NOMO-1 treated with DMSO at 0.1 percent for 48 hours (cell line): ENCODE measurements at regions not wholly inside any gene's neighbourhood (a gene's known extent, or its start where the extent isn't known, plus 50 kb on each side); places are given as distances from the start of the nearest gene placed in this dataset.
A peak's percentile ranks its signal among the peaks of the same experiment; 100 is the strongest.

ENCODE experiments used
- DNase-seq: peaks from one replicate; lab custom pipeline; 2025; ENCODE audit not compliant: unreplicated experiment; lab: John Stamatoyannopoulos, UW

GRCh38 chr1:29900712-29901111 is 664.4 kb downstream of the PTPRU start:
- no peak for DNase-seq

DNA sequence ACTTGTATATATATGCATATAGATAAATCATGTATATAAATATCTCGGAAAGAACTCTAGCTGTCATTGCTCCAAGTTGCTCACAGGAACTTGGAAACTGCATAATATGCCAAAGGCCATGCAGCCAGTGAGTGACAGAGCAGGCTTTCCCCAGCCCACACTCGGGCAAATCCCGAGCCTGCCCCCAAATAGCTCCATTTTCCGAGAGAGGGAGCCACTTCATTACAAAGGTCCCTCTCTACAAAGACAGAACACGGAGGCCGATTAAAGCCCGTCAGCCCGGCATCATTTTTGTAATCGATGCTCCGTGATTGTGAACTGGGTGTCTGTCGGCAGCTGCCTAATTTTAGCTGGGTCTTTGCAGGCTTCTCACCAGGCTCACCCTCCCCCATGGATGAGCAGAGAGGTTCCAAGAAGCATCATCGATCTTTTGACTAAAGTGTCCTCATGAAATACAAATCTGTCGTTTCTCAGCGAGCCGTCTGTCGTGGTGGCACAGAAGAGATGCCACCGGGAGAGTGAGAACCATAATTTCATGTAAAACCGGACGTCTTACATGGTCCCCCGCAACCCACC is 663.9 kb downstream of the PTPRU start:
- no peak for DNase-seq

- no peak for DNase-seq
Observed at GRCh38 chr1:29896791-29897714, 660.7 kb downstream of the PTPRU start.

- no peak for DNase-seq
Observed at GRCh38 chr1:29896300-29896699, 660.0 kb downstream of the PTPRU start.

DNA sequence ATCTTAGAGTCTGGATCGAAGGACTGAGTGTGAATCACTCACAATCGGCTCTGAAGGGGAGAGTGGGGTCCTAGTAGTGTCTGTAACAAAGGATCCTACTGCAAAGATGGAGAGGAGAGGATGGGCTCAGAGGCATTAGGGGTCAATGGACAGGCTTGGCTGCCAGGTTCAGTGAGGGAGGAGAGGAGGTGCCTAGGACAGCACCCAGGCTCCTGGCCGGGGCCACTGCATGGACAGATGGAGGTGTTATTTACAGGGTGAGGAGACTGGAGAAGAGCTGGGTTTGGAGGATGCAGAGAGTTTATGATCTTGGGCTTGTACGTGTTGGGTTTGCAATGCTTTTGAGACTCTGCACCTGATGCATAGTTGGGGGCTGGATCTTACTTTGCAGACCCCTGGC is 658.9 kb downstream of the PTPRU start:
- no peak for DNase-seq

DNA sequence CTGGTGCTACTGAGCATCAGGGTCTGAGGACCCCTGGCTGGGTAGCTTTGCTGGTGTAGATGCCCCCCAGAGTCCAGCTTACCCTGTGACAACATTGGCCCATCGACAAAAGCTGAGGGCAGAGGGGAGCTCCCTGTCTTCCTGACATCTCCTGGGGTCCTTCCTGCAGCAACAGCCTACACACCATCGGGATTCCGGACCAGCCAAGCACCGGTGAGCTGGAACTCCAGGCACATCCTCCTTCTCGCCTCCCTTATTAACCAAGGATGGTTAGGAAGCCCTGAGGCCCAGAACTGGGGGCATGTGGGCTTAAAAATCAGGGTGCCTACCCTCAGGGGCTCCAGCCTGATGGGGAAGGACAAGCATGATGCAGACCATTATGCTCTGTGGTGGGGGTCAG is 658.0 kb downstream of the PTPRU start:
- DNase-seq = no peak

DNA sequence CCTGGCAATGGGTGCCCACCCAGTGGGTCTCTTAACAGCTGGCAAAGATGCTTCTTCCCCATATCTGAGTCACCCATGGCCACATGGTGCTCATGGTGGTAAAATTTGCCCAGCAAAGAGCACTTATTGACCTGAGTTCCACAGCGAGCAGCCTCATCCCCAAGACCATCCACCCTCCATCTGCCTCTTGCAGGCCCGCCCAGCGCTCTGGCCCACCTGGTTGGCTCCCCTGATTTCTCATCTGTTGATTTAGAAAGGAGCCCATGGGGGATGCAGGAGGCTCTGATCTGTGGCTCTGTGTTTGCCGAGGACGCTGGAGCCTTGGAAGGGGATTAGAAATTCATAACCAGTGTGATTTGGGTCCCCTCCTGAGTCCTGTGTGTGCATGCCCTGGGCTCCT is 657.5 kb downstream of the PTPRU start:
- no peak for DNase-seq

DNA sequence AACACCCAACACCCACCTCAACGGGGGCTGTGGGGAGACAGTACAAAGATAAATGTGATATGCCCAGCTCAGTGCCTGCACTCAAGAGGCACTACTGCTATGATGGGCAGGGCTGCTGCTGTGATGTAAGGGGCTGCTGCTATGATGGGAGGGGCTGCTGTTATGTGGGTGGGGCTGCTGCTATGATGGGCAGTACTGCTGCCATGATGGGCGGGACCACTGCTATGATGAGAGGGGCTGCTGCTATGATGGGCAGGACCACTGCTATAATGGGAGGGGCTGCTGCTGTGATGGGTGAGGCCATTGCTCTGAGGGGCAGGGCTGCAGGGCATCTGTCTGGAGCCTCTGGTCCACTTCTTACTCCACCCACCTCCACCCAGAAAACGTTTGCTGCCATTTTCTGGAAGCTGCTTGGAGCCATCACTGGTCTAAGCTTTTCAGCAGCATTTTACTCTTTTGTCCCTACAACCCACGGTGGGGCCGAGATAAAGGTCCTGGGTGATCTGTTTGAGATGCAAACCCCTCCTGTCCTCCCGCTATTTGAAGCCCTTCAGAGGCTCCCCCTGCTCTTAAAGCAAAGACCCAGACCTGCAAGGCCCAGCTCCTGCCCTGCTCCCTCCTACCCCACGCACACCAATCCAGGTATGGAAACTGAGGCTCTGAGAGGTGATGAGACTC is 656.9 kb downstream of the PTPRU start:
- no peak for DNase-seq

DNA sequence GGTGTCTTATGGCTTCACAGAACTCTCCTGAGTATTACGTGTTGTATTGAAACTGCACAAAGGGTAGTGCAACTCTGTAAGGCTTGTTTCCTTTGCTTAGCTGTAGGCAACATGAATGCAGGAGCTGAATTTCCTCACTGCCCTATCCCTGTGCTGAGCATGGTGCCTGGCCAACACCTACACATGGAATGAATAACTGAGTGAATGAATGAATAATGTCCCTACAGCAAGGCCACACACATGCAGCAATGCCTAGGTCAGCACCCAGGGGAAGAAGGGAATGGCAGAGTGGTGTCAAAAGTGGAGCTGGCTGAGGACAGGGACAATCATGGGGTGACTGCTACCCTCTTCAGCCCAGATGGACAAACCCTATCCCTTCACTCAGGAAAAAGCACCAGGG is 655.9 kb downstream of the PTPRU start:
- no peak for DNase-seq

GRCh38 chr1:29890201-29890959 is 654.1 kb downstream of the PTPRU start:
- DNase-seq = no peak

GRCh38 chr1:29889776-29890175 is 653.5 kb downstream of the PTPRU start:
- no peak for DNase-seq

DNA sequence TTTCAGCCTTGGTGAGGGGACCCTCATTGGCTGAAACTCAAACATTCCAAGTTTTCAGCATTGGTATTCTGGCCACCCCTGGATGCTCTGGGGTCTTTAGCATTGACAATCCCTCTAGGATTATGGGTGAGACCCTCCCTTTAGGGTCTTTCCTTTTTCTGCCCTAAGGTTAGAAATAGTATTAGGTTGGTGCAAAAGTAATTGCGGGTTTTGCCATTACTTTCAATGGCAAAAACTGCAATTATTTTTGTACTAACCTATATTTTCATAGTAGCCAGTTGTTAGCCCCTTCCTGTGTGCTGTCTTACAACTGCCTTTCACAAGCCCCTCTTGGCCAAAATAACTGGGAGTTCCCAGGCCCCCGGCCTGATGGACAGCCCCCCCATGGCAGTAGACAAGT is 648.4 kb downstream of the PTPRU start:
- no peak for DNase-seq

DNA sequence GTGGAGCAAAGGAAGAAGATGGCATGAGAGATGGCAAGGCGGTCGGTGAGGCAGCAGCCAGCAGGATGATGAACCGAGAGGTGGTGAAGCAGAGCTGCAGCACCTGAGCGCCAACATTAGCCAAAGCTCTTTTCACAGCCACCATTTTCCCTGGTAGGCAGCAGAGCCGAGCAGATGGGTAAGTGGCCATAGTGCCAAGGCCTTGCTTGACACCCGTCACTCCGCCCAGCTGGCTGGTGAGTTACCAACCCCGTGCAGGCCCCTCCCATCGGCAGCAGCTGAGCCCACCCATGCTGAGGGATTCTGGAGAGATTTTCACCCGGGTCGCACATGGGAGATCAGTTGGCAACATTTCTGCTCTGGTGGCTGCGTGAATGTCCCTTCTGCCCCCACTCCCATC is 647.7 kb downstream of the PTPRU start:
- no peak for DNase-seq

GRCh38 chr1:29883411-29883832 is 647.1 kb downstream of the PTPRU start:
- no peak for DNase-seq

GRCh38 chr1:29880556-29880955 is 644.2 kb downstream of the PTPRU start:
- no peak for DNase-seq

DNA sequence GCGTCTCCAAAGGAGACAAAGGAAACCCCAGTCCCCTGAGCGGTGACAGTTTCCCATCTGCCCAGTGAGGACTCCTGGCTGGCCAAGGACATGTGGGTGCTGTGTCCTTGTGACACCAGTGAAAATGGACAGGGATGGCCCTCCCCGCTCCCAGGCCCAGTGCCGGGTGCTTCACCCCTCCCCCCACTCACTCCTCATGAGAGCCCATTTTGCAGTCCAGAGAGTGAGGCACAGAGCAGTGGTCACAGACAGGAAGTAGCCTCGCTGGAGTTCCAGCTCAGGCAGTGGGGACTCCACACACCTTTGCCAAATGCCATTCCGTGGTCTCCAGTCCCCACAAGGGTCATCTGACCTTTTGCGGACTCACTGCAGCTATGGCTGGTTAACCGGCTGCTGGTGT is 642.9 kb downstream of the PTPRU start:
- no peak for DNase-seq

DNA sequence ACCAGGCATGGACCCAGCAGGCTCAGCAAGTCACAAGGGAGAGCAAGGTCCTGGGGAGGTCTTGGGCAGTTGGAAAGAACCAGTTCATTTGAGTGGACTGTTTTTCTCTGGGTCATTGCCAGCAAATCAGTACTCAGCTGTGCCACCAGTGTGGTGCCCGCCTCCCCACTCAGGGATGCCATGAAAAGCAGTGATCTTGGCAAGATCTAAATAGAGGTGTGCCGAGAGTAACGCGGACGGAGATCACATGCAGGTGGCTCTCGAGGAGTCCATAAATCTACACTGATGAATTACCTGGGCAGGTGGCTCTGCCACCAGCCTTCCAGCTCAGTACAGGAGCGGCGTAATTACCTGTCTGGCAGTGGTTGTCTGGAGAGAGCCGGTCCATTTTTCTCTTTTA is 642.2 kb downstream of the PTPRU start:
- no peak for DNase-seq

- no peak for DNase-seq
Observed at GRCh38 chr1:29876902-29877301, 640.6 kb downstream of the PTPRU start.

- no peak for DNase-seq
Observed at GRCh38 chr1:29876441-29876840, 640.1 kb downstream of the PTPRU start.

- peak; percentile 6 for DNase-seq
Observed at GRCh38 chr1:29875557-29876028, 639.3 kb downstream of the PTPRU start.

- DNase-seq = no peak
Observed at GRCh38 chr1:29870621-29871020, 634.3 kb downstream of the PTPRU start.
